Right lobe of liver (tissue), 4 donors: ENCODE measurements at regions not wholly inside any gene's neighbourhood (a gene's known extent, or its start where the extent isn't known, plus 50 kb on each side); places are given as distances from the start of the nearest gene placed in this dataset.

Source experiments
- POLR2A ChIP-seq: fragments of 450-650 bp; IDR thresholded peaks from one replicate; pipeline ENCODE4 v1.6.1; 2017; ENCODE audit warnings: antibody characterized with exemption, mild to moderate bottlenecking
- TF ChIP-seq, protein P1 (sequence below), 4 donors: fragments of 200-600 bp in 3 of 4; fragments of 450-650 bp in 1 of 4; IDR thresholded peaks; one replicate each; pipeline versions ENCODE4 v1.5.1 to v1.8.0; 2016 to 2022; ENCODE audit warnings: antibody characterized with exemption in 4 of 4, mild to moderate bottlenecking in 2 of 4
- donor health status: DM: no; HTN: no; CAD: no.
- donor health status: DM: no; HTN: no; CAD: no.
- donor health status: DM: no; HTN: yes; CAD: no.

DNA sequence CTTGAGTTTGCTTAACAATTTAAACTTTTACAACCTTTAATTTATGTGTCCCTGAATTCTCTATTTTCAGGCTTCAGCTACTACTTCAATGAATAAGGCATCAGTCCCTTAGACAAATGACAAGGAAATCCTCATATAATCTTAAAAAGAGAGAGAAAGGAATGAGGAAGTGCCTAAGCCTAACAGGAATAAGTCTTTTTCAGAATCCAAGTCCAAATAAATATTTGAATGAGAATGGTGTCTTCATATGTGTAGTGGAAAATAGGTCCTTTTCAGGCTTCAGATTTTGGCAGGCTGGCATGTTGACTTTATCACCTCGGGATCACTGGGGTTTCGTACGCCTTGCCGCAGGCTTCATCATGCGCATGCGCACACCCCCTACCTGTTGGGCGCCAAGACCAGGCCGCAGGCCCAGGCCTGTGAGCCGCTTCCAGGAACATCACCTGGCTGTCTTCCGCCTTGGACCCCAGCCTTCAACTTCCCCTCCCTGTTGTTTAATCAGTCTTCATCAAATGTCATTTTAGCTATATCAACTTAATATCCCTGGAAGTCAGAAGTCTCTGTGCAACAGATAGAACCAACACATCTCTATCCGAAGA is 334.5 kb downstream of the SOX2 start:
- TF ChIP-seq, protein P1, sequence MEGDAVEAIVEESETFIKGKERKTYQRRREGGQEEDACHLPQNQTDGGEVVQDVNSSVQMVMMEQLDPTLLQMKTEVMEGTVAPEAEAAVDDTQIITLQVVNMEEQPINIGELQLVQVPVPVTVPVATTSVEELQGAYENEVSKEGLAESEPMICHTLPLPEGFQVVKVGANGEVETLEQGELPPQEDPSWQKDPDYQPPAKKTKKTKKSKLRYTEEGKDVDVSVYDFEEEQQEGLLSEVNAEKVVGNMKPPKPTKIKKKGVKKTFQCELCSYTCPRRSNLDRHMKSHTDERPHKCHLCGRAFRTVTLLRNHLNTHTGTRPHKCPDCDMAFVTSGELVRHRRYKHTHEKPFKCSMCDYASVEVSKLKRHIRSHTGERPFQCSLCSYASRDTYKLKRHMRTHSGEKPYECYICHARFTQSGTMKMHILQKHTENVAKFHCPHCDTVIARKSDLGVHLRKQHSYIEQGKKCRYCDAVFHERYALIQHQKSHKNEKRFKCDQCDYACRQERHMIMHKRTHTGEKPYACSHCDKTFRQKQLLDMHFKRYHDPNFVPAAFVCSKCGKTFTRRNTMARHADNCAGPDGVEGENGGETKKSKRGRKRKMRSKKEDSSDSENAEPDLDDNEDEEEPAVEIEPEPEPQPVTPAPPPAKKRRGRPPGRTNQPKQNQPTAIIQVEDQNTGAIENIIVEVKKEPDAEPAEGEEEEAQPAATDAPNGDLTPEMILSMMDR (IDR thresholded peaks at IDR 0.05) = no peak
- TF ChIP-seq POLR2A = no peak
